ENCODE measurements at regions not wholly inside any gene's neighbourhood (a gene's known extent, or its start where the extent isn't known, plus 50 kb on each side); places are given as distances from the start of the nearest gene placed in this dataset.
"Not testable (repeated sequence)": the region's sequence is repeated elsewhere in the genome, so short reads cannot be mapped to it uniquely, and the experiment has no call there.

- Mint-ChIP-seq H3K9me3 (peaks cover 44% of the 10 kb centered on the region), H3K27me3 (no peaks in the 10 kb centered on the region), H3K4me1 (ENCODE audit: low read depth) (no peaks in the 10 kb centered on the region), H3K27ac (no peak overlapping the region), H3K4me3 (no peak overlapping the region), H3K36me3 (ENCODE audit: low read depth) (no peaks in the 10 kb centered on the region)
- intact Hi-C loops (cut with micrococcal nuclease), result no loop called here
Observed at GRCh38 chr7:97313900-97314299, 196.4 kb downstream of the SDHAF3 start.

GRCh38 chr7:97317575-97317974 lies 200.1 kb downstream of the SDHAF3 start:
- intact Hi-C loops (cut with micrococcal nuclease), result no loop called here
- Mint-ChIP-seq H3K4me3 (no peak overlapping the region), H3K4me1 (ENCODE audit: low read depth) (no peaks in the 10 kb centered on the region), H3K36me3 (ENCODE audit: low read depth) (no peaks in the 10 kb centered on the region), H3K27me3 (no peaks in the 10 kb centered on the region), H3K9me3 (peaks cover 28% of the 10 kb centered on the region), H3K27ac (no peak overlapping the region)

GRCh38 chr7:97329871-97330270 lies 212.4 kb downstream of the SDHAF3 start:
- not testable (repeated sequence) for H3K36me3 Mint-ChIP-seq (ENCODE audit: low read depth); H3K4me3 Mint-ChIP-seq; H3K4me1 Mint-ChIP-seq (ENCODE audit: low read depth); H3K27ac Mint-ChIP-seq; H3K27me3 Mint-ChIP-seq
- intact Hi-C loops (cut with micrococcal nuclease), result loop anchor here (10.0 kb wide), 1 partner anchor 65 kb away; no protein-coding TSS in a partner anchor
- H3K9me3 Mint-ChIP-seq, result peaks cover 73% of the 10 kb centered on the region

GRCh38 chr7:97337849-97338248 lies 220.4 kb downstream of the SDHAF3 start:
- H3K9me3 Mint-ChIP-seq, result peaks cover 16% of the 10 kb centered on the region
- H3K27ac Mint-ChIP-seq, result no peak overlapping the region
- H3K4me3 Mint-ChIP-seq, result no peak overlapping the region
- intact Hi-C loops (cut with micrococcal nuclease), result no loop called here
- H3K36me3 Mint-ChIP-seq (ENCODE audit: low read depth), result no peaks in the 10 kb centered on the region
- no peaks in the 10 kb centered on the region for H3K4me1 Mint-ChIP-seq (ENCODE audit: low read depth)
- no peaks in the 10 kb centered on the region for H3K27me3 Mint-ChIP-seq

- intact Hi-C loops (cut with micrococcal nuclease), result no loop called here
- no peaks in the 10 kb centered on the region for H3K4me1 Mint-ChIP-seq (ENCODE audit: low read depth)
- H3K9me3 Mint-ChIP-seq, result peaks cover 9% of the 10 kb centered on the region
- no peaks in the 10 kb centered on the region for H3K27me3 Mint-ChIP-seq
- no peak overlapping the region for H3K27ac Mint-ChIP-seq
- H3K36me3 Mint-ChIP-seq (ENCODE audit: low read depth), result no peaks in the 10 kb centered on the region
- no peak overlapping the region for H3K4me3 Mint-ChIP-seq
Observed at GRCh38 chr7:97342512-97342911, 225.0 kb downstream of the SDHAF3 start.

GRCh38 chr7:97346349-97346748 lies 228.9 kb downstream of the SDHAF3 start:
- Mint-ChIP-seq H3K27me3 (no peaks in the 10 kb centered on the region), H3K36me3 (ENCODE audit: low read depth) (no peaks in the 10 kb centered on the region), H3K9me3 (peaks cover 35% of the 10 kb centered on the region), H3K4me1 (ENCODE audit: low read depth) (no peaks in the 10 kb centered on the region), H3K27ac (no peak overlapping the region), H3K4me3 (no peak overlapping the region)
- intact Hi-C loops (cut with micrococcal nuclease), result no loop called here

GRCh38 chr7:97351488-97351887 lies 234.0 kb downstream of the SDHAF3 start:
- H3K9me3 Mint-ChIP-seq, result peaks cover 35% of the 10 kb centered on the region

GRCh38 chr7:97357459-97357858 lies 240.0 kb downstream of the SDHAF3 start:
- H3K9me3 Mint-ChIP-seq, result no peaks in the 10 kb centered on the region
- no peaks in the 10 kb centered on the region for H3K4me1 Mint-ChIP-seq (ENCODE audit: low read depth)
- no peak overlapping the region for H3K4me3 Mint-ChIP-seq
- no peak overlapping the region for H3K27ac Mint-ChIP-seq
- intact Hi-C loops (cut with micrococcal nuclease), result no loop called here
- H3K36me3 Mint-ChIP-seq (ENCODE audit: low read depth), result no peaks in the 10 kb centered on the region
- H3K27me3 Mint-ChIP-seq, result no peaks in the 10 kb centered on the region

More at GRCh38 chr7:97351488-97351887, 234.0 kb downstream of the SDHAF3 start:
- Mint-ChIP-seq H3K36me3 (ENCODE audit: low read depth) (no peaks in the 10 kb centered on the region), H3K4me1 (ENCODE audit: low read depth) (no peaks in the 10 kb centered on the region), H3K4me3 (no peak overlapping the region), H3K27me3 (no peaks in the 10 kb centered on the region), H3K27ac (no peak overlapping the region)
- intact Hi-C loops (cut with micrococcal nuclease), result no loop called here

GRCh38 chr7:97372882-97373281 lies 255.4 kb downstream of the SDHAF3 start:
- Mint-ChIP-seq H3K27me3 (no peaks in the 10 kb centered on the region), H3K36me3 (ENCODE audit: low read depth) (no peaks in the 10 kb centered on the region), H3K4me1 (ENCODE audit: low read depth) (no peaks in the 10 kb centered on the region), H3K4me3 (no peak overlapping the region), H3K9me3 (no peaks in the 10 kb centered on the region), H3K27ac (no peak overlapping the region)
- intact Hi-C loops (cut with micrococcal nuclease), result no loop called here

GRCh38 chr7:97373736-97374135 lies 256.2 kb downstream of the SDHAF3 start:
- intact Hi-C loops (cut with micrococcal nuclease), result no loop called here
- H3K36me3 Mint-ChIP-seq (ENCODE audit: low read depth), result no peaks in the 10 kb centered on the region

GRCh38 chr7:97377713-97378112 lies 260.2 kb downstream of the SDHAF3 start:
- no peaks in the 10 kb centered on the region for H3K27me3 Mint-ChIP-seq

More at GRCh38 chr7:97373736-97374135, 256.2 kb downstream of the SDHAF3 start:
- Mint-ChIP-seq H3K4me3 (no peak overlapping the region), H3K27me3 (no peaks in the 10 kb centered on the region), H3K9me3 (no peaks in the 10 kb centered on the region), H3K27ac (no peak overlapping the region), H3K4me1 (ENCODE audit: low read depth) (no peaks in the 10 kb centered on the region)

GRCh38 chr7:97381815-97382554 lies 264.5 kb downstream of the SDHAF3 start:
- no peak overlapping the region for H3K4me3 Mint-ChIP-seq
- H3K4me1 Mint-ChIP-seq (ENCODE audit: low read depth), result no peaks in the 10 kb centered on the region
- no peaks in the 10 kb centered on the region for H3K36me3 Mint-ChIP-seq (ENCODE audit: low read depth)
- intact Hi-C loops (cut with micrococcal nuclease), result no loop called here
- H3K27me3 Mint-ChIP-seq, result no peaks in the 10 kb centered on the region
- H3K9me3 Mint-ChIP-seq, result no peaks in the 10 kb centered on the region
- H3K27ac Mint-ChIP-seq, result no peak overlapping the region

More at GRCh38 chr7:97377713-97378112, 260.2 kb downstream of the SDHAF3 start:
- H3K36me3 Mint-ChIP-seq (ENCODE audit: low read depth), result no peaks in the 10 kb centered on the region
- H3K4me3 Mint-ChIP-seq, result no peak overlapping the region
- H3K27ac Mint-ChIP-seq, result no peak overlapping the region
- no peaks in the 10 kb centered on the region for H3K9me3 Mint-ChIP-seq
- intact Hi-C loops (cut with micrococcal nuclease), result no loop called here
- no peaks in the 10 kb centered on the region for H3K4me1 Mint-ChIP-seq (ENCODE audit: low read depth)

- Mint-ChIP-seq H3K27ac (no peak overlapping the region), H3K4me1 (ENCODE audit: low read depth) (no peaks in the 10 kb centered on the region), H3K9me3 (peaks cover 29% of the 10 kb centered on the region), H3K36me3 (ENCODE audit: low read depth) (no peaks in the 10 kb centered on the region), H3K27me3 (no peaks in the 10 kb centered on the region), H3K4me3 (no peak overlapping the region)
- intact Hi-C loops (cut with micrococcal nuclease), result no loop called here
Observed at GRCh38 chr7:97390052-97390451, 272.6 kb downstream of the SDHAF3 start.

GRCh38 chr7:97390915-97391593 lies 273.6 kb downstream of the SDHAF3 start:
- Mint-ChIP-seq H3K4me3 (no peak overlapping the region), H3K27me3 (no peaks in the 10 kb centered on the region)
- intact Hi-C loops (cut with micrococcal nuclease), result no loop called here

More at GRCh38 chr7:97390915-97391593, 273.6 kb downstream of the SDHAF3 start:
- Mint-ChIP-seq H3K27ac (no peak overlapping the region), H3K36me3 (ENCODE audit: low read depth) (no peaks in the 10 kb centered on the region), H3K4me1 (ENCODE audit: low read depth) (no peaks in the 10 kb centered on the region), H3K9me3 (peaks cover 29% of the 10 kb centered on the region)
